ENCODE measurements at regions not wholly inside any gene's neighbourhood (a gene's known extent, or its start where the extent isn't known, plus 50 kb on each side); places are given as distances from the start of the nearest gene placed in this dataset.

GRCh38 chr1:56081736-56082135 lies 497.6 kb downstream of the PLPP3 start:
- no peak for TF ChIP-seq EZH2 (IDR thresholded peaks at IDR 0.05; ENCODE audit: low read depth)
- no peak for TF ChIP-seq CTCF (conservative IDR thresholded peaks at IDR 0.05)
